Endothelial cell of umbilical vein (primary cell): ENCODE measurements at regions not wholly inside any gene's neighbourhood (a gene's known extent, or its start where the extent isn't known, plus 50 kb on each side); places are given as distances from the start of the nearest gene placed in this dataset.

Experiments used
- EZH2 ChIP-seq: IDR thresholded peaks from 2 replicates; pipeline ENCODE4 v1.6.1; 2012; ENCODE audit warnings: borderline replicate concordance, low read depth, mild to moderate bottlenecking, moderate library complexity, low read length, inconsistent platforms; ENCODE audit not compliant: severe bottlenecking
- JUN ChIP-seq: IDR thresholded peaks from 2 replicates; pipeline ENCODE4 v1.6.1; 2011; ENCODE audit warnings: borderline replicate concordance, low read depth; ENCODE audit not compliant: insufficient read length, insufficient read depth
- POLR2A ChIP-seq: IDR thresholded peaks from 2 replicates; pipeline ENCODE4 v1.6.1; 2012; ENCODE audit warnings: low read depth, mild to moderate bottlenecking, control low read depth, low read length
- POLR2AphosphoS5 ChIP-seq: IDR thresholded peaks from 2 replicates; pipeline ENCODE4 v1.6.1; 2012; ENCODE audit warnings: low read depth, mild to moderate bottlenecking, control low read depth, low read length, moderate library complexity; ENCODE audit not compliant: insufficient read depth
- TF ChIP-seq, protein P1 (sequence below), 2 donors: IDR thresholded peaks; 1 replicate in 1 of 2; 2 replicates in 1 of 2; pipeline ENCODE4 v1.5.1; 2011; ENCODE audit warnings: low read length in 2 of 2, mild to moderate bottlenecking in 2 of 2, moderate library complexity in 2 of 2, control low read depth in 1 of 2, inconsistent platforms in 1 of 2, low read depth in 1 of 2; ENCODE audit not compliant: insufficient read depth in 1 of 2; ENCODE audit errors: extremely low read depth in 1 of 2

DNA sequence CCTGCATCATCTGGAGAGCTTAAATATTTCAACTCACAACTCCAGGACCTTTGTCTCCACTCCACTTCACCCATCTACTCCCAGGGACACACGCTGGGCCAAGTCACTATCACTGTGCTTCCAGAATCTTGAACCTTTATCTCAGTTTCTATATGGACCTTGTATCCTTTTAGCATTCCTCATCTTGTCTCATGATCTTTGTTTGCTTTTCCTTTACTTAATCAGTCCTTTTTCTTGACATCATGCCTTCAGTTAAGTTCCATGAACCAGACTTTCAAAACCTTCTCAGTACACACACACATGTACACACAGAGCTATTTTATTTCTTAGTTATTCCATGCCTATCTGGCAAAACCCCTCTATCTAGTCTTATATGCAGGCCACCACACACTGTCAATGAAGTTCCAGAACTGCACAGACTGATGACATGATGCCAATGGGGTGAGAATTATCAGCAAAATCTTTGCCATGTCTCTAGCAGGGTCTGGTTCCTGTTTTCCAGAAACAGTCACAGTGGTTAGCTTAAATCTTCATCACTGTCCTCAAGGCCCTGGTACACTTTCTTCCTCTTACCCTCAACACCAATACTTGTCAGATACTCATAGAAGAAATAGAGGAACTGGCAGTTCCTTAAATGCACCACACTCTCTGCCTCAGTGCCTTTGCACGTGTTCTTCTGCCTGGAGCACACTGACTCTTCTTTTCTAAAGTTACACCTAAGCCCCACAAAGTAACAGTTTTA lies 77.6 kb upstream of the STARD13 start:
- TF ChIP-seq POLR2A, result no peak
- no peak for TF ChIP-seq POLR2AphosphoS5
- TF ChIP-seq, protein P1, sequence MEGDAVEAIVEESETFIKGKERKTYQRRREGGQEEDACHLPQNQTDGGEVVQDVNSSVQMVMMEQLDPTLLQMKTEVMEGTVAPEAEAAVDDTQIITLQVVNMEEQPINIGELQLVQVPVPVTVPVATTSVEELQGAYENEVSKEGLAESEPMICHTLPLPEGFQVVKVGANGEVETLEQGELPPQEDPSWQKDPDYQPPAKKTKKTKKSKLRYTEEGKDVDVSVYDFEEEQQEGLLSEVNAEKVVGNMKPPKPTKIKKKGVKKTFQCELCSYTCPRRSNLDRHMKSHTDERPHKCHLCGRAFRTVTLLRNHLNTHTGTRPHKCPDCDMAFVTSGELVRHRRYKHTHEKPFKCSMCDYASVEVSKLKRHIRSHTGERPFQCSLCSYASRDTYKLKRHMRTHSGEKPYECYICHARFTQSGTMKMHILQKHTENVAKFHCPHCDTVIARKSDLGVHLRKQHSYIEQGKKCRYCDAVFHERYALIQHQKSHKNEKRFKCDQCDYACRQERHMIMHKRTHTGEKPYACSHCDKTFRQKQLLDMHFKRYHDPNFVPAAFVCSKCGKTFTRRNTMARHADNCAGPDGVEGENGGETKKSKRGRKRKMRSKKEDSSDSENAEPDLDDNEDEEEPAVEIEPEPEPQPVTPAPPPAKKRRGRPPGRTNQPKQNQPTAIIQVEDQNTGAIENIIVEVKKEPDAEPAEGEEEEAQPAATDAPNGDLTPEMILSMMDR (IDR thresholded peaks at IDR 0.05; ENCODE audit: extremely low read depth in 1 of 2, insufficient read depth in 1 of 2, low read depth in 1 of 2, low read length in 2 of 2), result no peak
- no peak for TF ChIP-seq JUN
- TF ChIP-seq EZH2, result no peak
